SK-N-SH (cell line): ENCODE measurements at regions not wholly inside any gene's neighbourhood (a gene's known extent, or its start where the extent isn't known, plus 50 kb on each side); places are given as distances from the start of the nearest gene placed in this dataset.

Experiments
- CTCF ChIP-seq: fragments of 200-600 bp; sonication (generic); IDR thresholded peaks from 2 replicates; pipeline ENCODE4 v1.6.1; 2017; ENCODE audit warnings: antibody characterized with exemption, mild to moderate bottlenecking, moderate library complexity
- POLR2AphosphoS5 ChIP-seq: IDR thresholded peaks from 2 replicates; pipeline ENCODE4 v1.6.1; 2012; ENCODE audit warnings: low read depth, low read length
- TAF1 ChIP-seq: IDR thresholded peaks from 2 replicates; pipeline ENCODE4 v1.6.1; 2012; ENCODE audit warnings: low read depth, mild to moderate bottlenecking, low read length, moderate library complexity, borderline replicate concordance
- TEAD4 ChIP-seq: IDR thresholded peaks from 2 replicates; pipeline ENCODE4 v1.4.0; 2012; ENCODE audit warnings: mild to moderate bottlenecking, borderline replicate concordance; ENCODE audit not compliant: insufficient read depth

GRCh38 chr5:6212244-6212643, 166.1 kb downstream of the MED10 start:
- TF ChIP-seq CTCF (no peak), POLR2AphosphoS5 (no peak), TEAD4 (no peak), TAF1 (no peak)
